PC-3 (cell line): ENCODE measurements at regions not wholly inside any gene's neighbourhood (a gene's known extent, or its start where the extent isn't known, plus 50 kb on each side); places are given as distances from the start of the nearest gene placed in this dataset.

Experiments used
- CTCF ChIP-seq: fragments of 300-600 bp; sonication (generic); conservative IDR thresholded peaks from 2 replicates; pipeline ENCODE4 v1.5.1; 2017; ENCODE audit warnings: antibody characterized with exemption, low read depth, mild to moderate bottlenecking, low read length
- EZH2 ChIP-seq: fragments of 300-600 bp; sonication (generic); IDR thresholded peaks from one replicate; pipeline ENCODE4 v1.6.1; 2017; ENCODE audit warnings: antibody characterized with exemption, mild to moderate bottlenecking, low read length; ENCODE audit not compliant: unreplicated experiment
- EZH2phosphoT487 ChIP-seq: fragments of 300-600 bp; sonication (generic); IDR thresholded peaks from 2 replicates; pipeline ENCODE4 v1.6.1; 2018; ENCODE audit warnings: mild to moderate bottlenecking, antibody characterized with exemption, low read length, borderline replicate concordance

GRCh38 chr6:16884526-16884925 lies 123.3 kb upstream of the ATXN1 start:
- TF ChIP-seq CTCF (no peak), EZH2phosphoT487 (no peak), EZH2 (no peak)
